ENCODE measurements at regions not wholly inside any gene's neighbourhood (a gene's known extent, or its start where the extent isn't known, plus 50 kb on each side); places are given as distances from the start of the nearest gene placed in this dataset.

DNA sequence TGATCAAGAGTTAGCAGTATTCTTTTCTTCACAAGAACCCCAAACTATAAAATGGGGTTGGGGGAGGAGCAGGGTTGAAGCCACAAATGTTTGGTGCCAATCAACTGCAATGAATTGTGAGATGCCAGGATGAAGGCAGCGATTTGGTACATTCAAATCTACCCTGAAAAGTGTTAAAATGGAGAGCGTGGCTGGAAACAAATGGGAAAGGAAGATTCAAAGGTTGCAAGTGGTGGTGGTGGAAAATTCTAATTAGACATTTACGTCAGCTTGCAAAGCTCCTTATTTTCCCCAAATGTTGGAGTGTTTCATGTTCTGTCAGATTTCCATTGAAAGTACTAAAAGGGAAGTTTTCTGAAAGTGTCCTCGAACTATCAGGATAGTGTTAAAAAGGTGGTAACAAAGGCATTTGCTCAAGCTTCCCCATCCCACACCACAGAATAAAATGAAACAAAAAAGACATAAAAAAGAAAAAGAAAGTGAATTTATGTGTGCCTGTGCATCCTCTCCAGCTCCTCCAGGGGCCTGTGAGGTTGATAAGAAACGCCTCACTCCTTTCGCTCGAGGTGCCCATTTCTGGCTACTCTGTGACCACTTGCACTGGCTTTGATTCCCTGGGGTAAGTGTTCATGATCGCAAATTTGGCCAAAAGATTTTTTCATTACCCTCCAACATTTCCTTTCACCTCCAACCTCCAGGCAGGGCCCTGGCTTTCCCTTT, 424.1 kb upstream of the POU3F3 start:
- no peak for TF ChIP-seq CTCF (conservative IDR thresholded peaks at IDR 0.05 in 1 of 2, IDR thresholded peaks at IDR 0.05 in 1 of 2; ENCODE audit: extremely low read depth in 1 of 2, insufficient read depth in 1 of 2, low read depth in 1 of 2, low read length in 2 of 2)
- no peak for TF ChIP-seq EZH2 (IDR thresholded peaks at IDR 0.05; ENCODE audit: borderline replicate concordance, low read length)

Data from mammary epithelial cell (primary cell).